ENCODE measurements at regions not wholly inside any gene's neighbourhood (a gene's known extent, or its start where the extent isn't known, plus 50 kb on each side); places are given as distances from the start of the nearest gene placed in this dataset.

- no peaks in the 10 kb centered on the region for H3K4me1 ChIP-seq
- TF ChIP-seq POLR2A (IDR thresholded peaks at IDR 0.05) = no peak
- TF ChIP-seq CTCF (IDR thresholded peaks at IDR 0.05) = no peak
- peaks cover 0 to 9% (median 0%) of the 10 kb centered on the region in 4 donors for H3K27me3 ChIP-seq
- no peak for DNase-seq
- intact Hi-C loops (cut with DNase I) = no loop called here
- no peaks in the 10 kb centered on the region for H3K36me3 ChIP-seq
- no peak overlapping the region for H3K4me3 ChIP-seq
- WGBS, 2 donors = 72 to 73% methylated on average over 3 of the region's 3 CpGs
- no peak overlapping the region for H3K27ac ChIP-seq
- no peaks in the 10 kb centered on the region for H3K9me3 ChIP-seq
These were observed 61.5 kb upstream of the F3 start for GRCh38 chr1:94602802-94603625.

- WGBS, 2 donors = 53% methylated on average over 8 to 9 of the region's 9 CpGs
- H3K9me3 ChIP-seq = no peaks in the 10 kb centered on the region
- intact Hi-C loops (cut with DNase I) = no loop called here
- TF ChIP-seq CTCF (IDR thresholded peaks at IDR 0.05) (no peak), POLR2A (IDR thresholded peaks at IDR 0.05) (no peak)
- DNase-seq = no peak
- no peak overlapping the region for H3K4me3 ChIP-seq
- H3K36me3 ChIP-seq = no peaks in the 10 kb centered on the region
- H3K27me3 ChIP-seq = peaks cover 0 to 9% (median 0%) of the 10 kb centered on the region in 4 donors
- no peak overlapping the region for H3K27ac ChIP-seq
- no peaks in the 10 kb centered on the region for H3K4me1 ChIP-seq
These were observed 60.8 kb upstream of the F3 start for GRCh38 chr1:94602316-94602715.

- H3K9me3 ChIP-seq = no peaks in the 10 kb centered on the region
- H3K4me1 ChIP-seq = peaks cover 0 to 5% (median 0%) of the 10 kb centered on the region in 3 donors
- no peak for DNase-seq
- no peaks in the 10 kb centered on the region for H3K36me3 ChIP-seq
- no peak overlapping the region for H3K27ac ChIP-seq
- H3K4me3 ChIP-seq = no peak overlapping the region
- no peak for TF ChIP-seq POLR2A (IDR thresholded peaks at IDR 0.05)
- no peak for TF ChIP-seq CTCF (IDR thresholded peaks at IDR 0.05)
- WGBS, 2 donors = 49 to 66% methylated on average over 2 of the region's 2 CpGs
- intact Hi-C loops (cut with DNase I) = no loop called here
- H3K27me3 ChIP-seq = peaks cover 0 to 9% (median 0%) of the 10 kb centered on the region in 4 donors
These were observed 59.0 kb upstream of the F3 start for GRCh38 chr1:94600556-94600955.

- peaks cover 0 to 9% (median 0%) of the 10 kb centered on the region in 4 donors for H3K27me3 ChIP-seq
- H3K4me3 ChIP-seq = no peak overlapping the region
- intact Hi-C loops (cut with DNase I) = no loop called here
- no peak for TF ChIP-seq POLR2A (IDR thresholded peaks at IDR 0.05)
- peak in 5 of 6 experiments; percentile 39 to 65 (median 41) for TF ChIP-seq CTCF (IDR thresholded peaks at IDR 0.05)
- H3K9me3 ChIP-seq = no peaks in the 10 kb centered on the region
- peaks cover 0 to 9% (median 0%) of the 10 kb centered on the region in 3 donors for H3K4me1 ChIP-seq
- H3K27ac ChIP-seq = no peak overlapping the region
- WGBS, 2 donors = 65 to 80% methylated on average over 7 to 10 of the region's 11 CpGs
- no peak for DNase-seq
- H3K36me3 ChIP-seq = no peaks in the 10 kb centered on the region
These were observed 57.7 kb upstream of the F3 start for GRCh38 chr1:94599095-94599813.

GRCh38 chr1:94597701-94598100, 56.1 kb upstream of the F3 start:
- Histone ChIP-seq H3K4me1 (peaks cover 0 to 9% (median 0%) of the 10 kb centered on the region in 3 donors), H3K9me3 (no peaks in the 10 kb centered on the region), H3K27me3 (peaks cover 0 to 9% (median 0%) of the 10 kb centered on the region in 4 donors), H3K27ac (no peak overlapping the region), H3K4me3 (no peak overlapping the region), H3K36me3 (no peaks in the 10 kb centered on the region)
- no peak for DNase-seq
- intact Hi-C loops (cut with DNase I) = no loop called here
- 56 to 74% methylated on average over 3 of the region's 3 CpGs for WGBS, 2 donors
- TF ChIP-seq POLR2A (IDR thresholded peaks at IDR 0.05) (no peak), CTCF (IDR thresholded peaks at IDR 0.05) (no peak)
